ENCODE measurements at regions not wholly inside any gene's neighbourhood (a gene's known extent, or its start where the extent isn't known, plus 50 kb on each side); places are given as distances from the start of the nearest gene placed in this dataset.

DNA sequence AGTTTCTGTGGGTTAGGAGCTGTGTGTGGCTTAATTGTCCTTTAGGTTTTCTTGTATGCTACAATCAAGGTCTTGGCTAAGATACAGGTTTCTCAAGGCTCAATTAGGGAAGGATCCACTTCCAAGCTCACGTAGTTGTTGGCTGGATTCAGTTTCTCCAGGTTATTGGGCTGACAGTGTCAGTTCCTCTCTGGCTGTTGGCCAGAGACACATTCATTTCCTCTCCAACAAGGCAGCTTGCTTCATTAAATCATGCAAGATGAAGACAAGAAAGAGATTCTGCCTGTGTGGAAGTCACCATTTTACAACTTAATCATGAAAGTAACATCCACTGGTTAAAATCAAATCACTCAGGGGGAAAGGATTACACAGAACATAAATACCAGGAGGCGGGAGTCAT lies 275.7 kb upstream of the KIF2A start:
- no peak for DNase-seq (ENCODE audit: low spot score)
- Mint-ChIP-seq H3K4me1 (ENCODE audit: unreplicated experiment) (no peaks in the 10 kb centered on the region), H3K27ac (ENCODE audit: unreplicated experiment) (no peak overlapping the region), H3K4me3 (ENCODE audit: unreplicated experiment) (no peak overlapping the region), H3K27me3 (ENCODE audit: unreplicated experiment) (peaks cover 5% of the 10 kb centered on the region), H3K36me3 (ENCODE audit: low read depth, unreplicated experiment) (no peaks in the 10 kb centered on the region), H3K9me3 (ENCODE audit: unreplicated experiment) (no peaks in the 10 kb centered on the region)
- TF ChIP-seq, protein P1, sequence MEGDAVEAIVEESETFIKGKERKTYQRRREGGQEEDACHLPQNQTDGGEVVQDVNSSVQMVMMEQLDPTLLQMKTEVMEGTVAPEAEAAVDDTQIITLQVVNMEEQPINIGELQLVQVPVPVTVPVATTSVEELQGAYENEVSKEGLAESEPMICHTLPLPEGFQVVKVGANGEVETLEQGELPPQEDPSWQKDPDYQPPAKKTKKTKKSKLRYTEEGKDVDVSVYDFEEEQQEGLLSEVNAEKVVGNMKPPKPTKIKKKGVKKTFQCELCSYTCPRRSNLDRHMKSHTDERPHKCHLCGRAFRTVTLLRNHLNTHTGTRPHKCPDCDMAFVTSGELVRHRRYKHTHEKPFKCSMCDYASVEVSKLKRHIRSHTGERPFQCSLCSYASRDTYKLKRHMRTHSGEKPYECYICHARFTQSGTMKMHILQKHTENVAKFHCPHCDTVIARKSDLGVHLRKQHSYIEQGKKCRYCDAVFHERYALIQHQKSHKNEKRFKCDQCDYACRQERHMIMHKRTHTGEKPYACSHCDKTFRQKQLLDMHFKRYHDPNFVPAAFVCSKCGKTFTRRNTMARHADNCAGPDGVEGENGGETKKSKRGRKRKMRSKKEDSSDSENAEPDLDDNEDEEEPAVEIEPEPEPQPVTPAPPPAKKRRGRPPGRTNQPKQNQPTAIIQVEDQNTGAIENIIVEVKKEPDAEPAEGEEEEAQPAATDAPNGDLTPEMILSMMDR (IDR thresholded peaks at IDR 0.05; ENCODE audit: unreplicated experiment) = no peak

DNA sequence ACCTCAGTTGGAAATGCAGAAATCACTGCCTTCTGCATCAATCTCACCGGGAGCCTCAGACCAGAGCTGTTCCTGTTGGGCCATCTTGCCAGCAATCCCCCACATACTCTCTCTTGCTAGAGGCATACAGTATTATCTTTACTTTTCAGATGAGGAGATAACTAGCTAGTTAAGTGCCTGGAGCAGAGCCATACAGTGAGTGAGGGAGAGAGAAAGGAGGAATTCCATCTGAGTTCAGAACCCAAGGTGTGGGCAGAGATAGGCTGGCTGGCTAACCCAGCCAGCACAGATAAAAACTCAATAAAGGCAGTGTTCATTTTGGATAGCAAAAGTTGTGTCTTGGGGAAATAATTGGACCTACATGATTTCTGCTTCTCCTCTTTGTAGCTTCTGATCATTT lies 268.0 kb upstream of the KIF2A start:
- Mint-ChIP-seq H3K27ac (ENCODE audit: unreplicated experiment) (no peak overlapping the region), H3K36me3 (ENCODE audit: low read depth, unreplicated experiment) (peaks cover 4% of the 10 kb centered on the region), H3K4me3 (ENCODE audit: unreplicated experiment) (no peak overlapping the region), H3K9me3 (ENCODE audit: unreplicated experiment) (no peaks in the 10 kb centered on the region), H3K27me3 (ENCODE audit: unreplicated experiment) (no peaks in the 10 kb centered on the region), H3K4me1 (ENCODE audit: unreplicated experiment) (peaks cover 4% of the 10 kb centered on the region)
- no peak for DNase-seq (ENCODE audit: low spot score)
- TF ChIP-seq, protein P1 (IDR thresholded peaks at IDR 0.05; ENCODE audit: unreplicated experiment) = no peak

- Mint-ChIP-seq H3K4me1 (ENCODE audit: unreplicated experiment) (peaks cover 4% of the 10 kb centered on the region), H3K27me3 (ENCODE audit: unreplicated experiment) (no peaks in the 10 kb centered on the region), H3K27ac (ENCODE audit: unreplicated experiment) (no peak overlapping the region), H3K36me3 (ENCODE audit: low read depth, unreplicated experiment) (peaks cover 1% of the 10 kb centered on the region), H3K9me3 (ENCODE audit: unreplicated experiment) (no peaks in the 10 kb centered on the region), H3K4me3 (ENCODE audit: unreplicated experiment) (no peak overlapping the region)
- TF ChIP-seq, protein P1 (IDR thresholded peaks at IDR 0.05; ENCODE audit: unreplicated experiment) = no peak
- DNase-seq (ENCODE audit: low spot score) = no peak
Measured at GRCh38 chr5:62041156-62041756, 264.8 kb upstream of the KIF2A start.

DNA sequence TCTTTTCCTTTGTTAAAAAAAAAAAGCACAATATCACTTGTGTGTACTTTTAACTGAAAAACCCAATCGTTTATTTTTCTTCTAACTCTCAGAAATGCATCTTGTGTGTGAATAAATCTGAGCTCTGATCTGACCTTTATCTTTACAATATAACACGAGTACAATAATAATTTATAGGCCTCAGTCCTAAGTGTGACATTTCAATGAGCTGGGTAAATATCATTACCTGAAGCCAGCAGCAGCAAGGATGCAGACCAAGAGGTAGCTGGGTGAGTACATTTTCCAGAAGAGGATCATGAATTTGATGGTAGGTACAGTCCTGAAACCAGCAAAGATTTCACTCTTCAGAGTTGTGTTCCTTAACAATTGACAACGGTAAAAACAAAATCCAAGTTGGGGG lies 264.0 kb upstream of the KIF2A start:
- TF ChIP-seq, protein P1 (IDR thresholded peaks at IDR 0.05; ENCODE audit: unreplicated experiment) = no peak
- Mint-ChIP-seq H3K27me3 (ENCODE audit: unreplicated experiment) (no peaks in the 10 kb centered on the region), H3K36me3 (ENCODE audit: low read depth, unreplicated experiment) (no peaks in the 10 kb centered on the region), H3K27ac (ENCODE audit: unreplicated experiment) (no peak overlapping the region), H3K4me1 (ENCODE audit: unreplicated experiment) (peaks cover 4% of the 10 kb centered on the region), H3K4me3 (ENCODE audit: unreplicated experiment) (no peak overlapping the region), H3K9me3 (ENCODE audit: unreplicated experiment) (no peaks in the 10 kb centered on the region)
- no peak for DNase-seq (ENCODE audit: low spot score)

- TF ChIP-seq, protein P1 (IDR thresholded peaks at IDR 0.05; ENCODE audit: unreplicated experiment) = no peak
- no peaks in the 10 kb centered on the region for H3K9me3 Mint-ChIP-seq (ENCODE audit: unreplicated experiment)
- H3K36me3 Mint-ChIP-seq (ENCODE audit: low read depth, unreplicated experiment) = no peaks in the 10 kb centered on the region
- H3K4me3 Mint-ChIP-seq (ENCODE audit: unreplicated experiment) = no peak overlapping the region
- peaks cover 4% of the 10 kb centered on the region for H3K4me1 Mint-ChIP-seq (ENCODE audit: unreplicated experiment)
- no peak overlapping the region for H3K27ac Mint-ChIP-seq (ENCODE audit: unreplicated experiment)
- H3K27me3 Mint-ChIP-seq (ENCODE audit: unreplicated experiment) = no peaks in the 10 kb centered on the region
- no peak for DNase-seq (ENCODE audit: low spot score)
Measured at GRCh38 chr5:62043289-62044280, 262.4 kb upstream of the KIF2A start.
